ENCODE measurements at regions not wholly inside any gene's neighbourhood (a gene's known extent, or its start where the extent isn't known, plus 50 kb on each side); places are given as distances from the start of the nearest gene placed in this dataset.

DNA sequence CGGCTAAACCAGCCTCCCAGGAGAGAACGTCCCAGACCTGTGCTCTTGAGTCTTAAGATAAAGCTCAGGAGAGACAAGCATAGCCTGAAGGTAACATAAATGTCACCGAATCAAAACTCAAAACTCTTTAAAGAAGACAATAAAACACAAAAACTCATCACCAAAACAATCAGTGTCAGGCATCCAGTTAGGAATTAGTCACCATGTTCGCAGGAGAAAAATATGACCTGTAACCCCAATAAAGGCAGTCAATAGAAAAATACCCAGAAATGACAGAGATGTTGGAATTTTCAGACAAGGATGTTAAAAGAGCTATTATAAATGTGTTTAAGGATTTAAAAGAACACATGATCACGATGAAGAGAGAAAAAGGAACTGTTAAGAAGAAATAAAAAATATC, 352.4 kb downstream of the BRD1 start:
- DNase-seq (ENCODE audit: insufficient read length, low spot score) (no peak), FAIRE-seq (no peak)
- TF ChIP-seq TAF1 (IDR thresholded peaks at IDR 0.05; ENCODE audit: low read depth, low read length): no peak

DNA sequence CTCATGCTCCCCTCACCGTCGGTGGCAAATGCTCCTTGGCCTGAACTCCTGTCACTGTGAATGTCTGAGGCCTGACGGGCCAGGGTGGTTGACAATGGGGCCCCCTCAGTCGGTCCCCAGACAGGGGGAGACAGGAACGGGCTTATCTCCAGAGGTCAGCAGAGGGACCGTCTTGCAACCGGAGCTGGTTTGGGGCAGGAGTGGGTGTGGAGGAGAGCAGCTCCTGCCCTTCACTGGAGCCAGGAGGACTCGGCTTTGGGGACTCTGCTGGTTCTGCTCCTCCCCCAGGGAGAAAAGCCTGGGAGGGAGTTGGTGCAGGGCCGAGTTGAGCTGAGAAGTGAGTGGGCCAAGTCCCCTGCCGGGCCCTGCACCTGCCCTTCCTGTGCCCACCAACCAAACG, 354.4 kb downstream of the BRD1 start:
- TF ChIP-seq POLR2A (IDR thresholded peaks at IDR 0.05; ENCODE audit: low read depth, low read length): no peak
- TF ChIP-seq POLR2AphosphoS5 (IDR thresholded peaks at IDR 0.05; ENCODE audit: low read depth, low read length): no peak
- no peak for TF ChIP-seq TAF1 (IDR thresholded peaks at IDR 0.05; ENCODE audit: low read depth, low read length)
- TF ChIP-seq PAX5 (IDR thresholded peaks at IDR 0.05; ENCODE audit: insufficient read depth, low read length, severe bottlenecking): no peak
- TF ChIP-seq SPI1 (IDR thresholded peaks at IDR 0.05; ENCODE audit: low read depth, low read length): no peak
- no peak for TF ChIP-seq POU2F2 (IDR thresholded peaks at IDR 0.05; ENCODE audit: low read depth, low read length)
- FAIRE-seq (no peak), DNase-seq (ENCODE audit: insufficient read length, low spot score) (no peak)

- DNase-seq (ENCODE audit: insufficient read length, low spot score) (no peak), FAIRE-seq (no peak)
- TF ChIP-seq PAX5 (IDR thresholded peaks at IDR 0.05; ENCODE audit: insufficient read depth, low read length, severe bottlenecking): no peak
- TF ChIP-seq POLR2A (IDR thresholded peaks at IDR 0.05; ENCODE audit: low read depth, low read length): no peak
- TF ChIP-seq POLR2AphosphoS5 (IDR thresholded peaks at IDR 0.05; ENCODE audit: low read depth, low read length): no peak
- TF ChIP-seq POU2F2 (IDR thresholded peaks at IDR 0.05; ENCODE audit: low read depth, low read length): no peak
- no peak for TF ChIP-seq SPI1 (IDR thresholded peaks at IDR 0.05; ENCODE audit: low read depth, low read length)
- TF ChIP-seq TAF1 (IDR thresholded peaks at IDR 0.05; ENCODE audit: low read depth, low read length): no peak
Measured at GRCh38 chr22:49470741-49471503, 356.8 kb downstream of the BRD1 start.

- DNase-seq (ENCODE audit: insufficient read length, low spot score) (no peak), FAIRE-seq (no peak)
- no peak for TF ChIP-seq POLR2AphosphoS5 (IDR thresholded peaks at IDR 0.05; ENCODE audit: low read depth, low read length)
- TF ChIP-seq TAF1 (IDR thresholded peaks at IDR 0.05; ENCODE audit: low read depth, low read length): no peak
- TF ChIP-seq PAX5 (IDR thresholded peaks at IDR 0.05; ENCODE audit: insufficient read depth, low read length, severe bottlenecking): no peak
- no peak for TF ChIP-seq POU2F2 (IDR thresholded peaks at IDR 0.05; ENCODE audit: low read depth, low read length)
- TF ChIP-seq POLR2A (IDR thresholded peaks at IDR 0.05; ENCODE audit: low read depth, low read length): no peak
- TF ChIP-seq SPI1 (IDR thresholded peaks at IDR 0.05; ENCODE audit: low read depth, low read length): no peak
Measured at GRCh38 chr22:49469896-49470740, 357.6 kb downstream of the BRD1 start.

DNA sequence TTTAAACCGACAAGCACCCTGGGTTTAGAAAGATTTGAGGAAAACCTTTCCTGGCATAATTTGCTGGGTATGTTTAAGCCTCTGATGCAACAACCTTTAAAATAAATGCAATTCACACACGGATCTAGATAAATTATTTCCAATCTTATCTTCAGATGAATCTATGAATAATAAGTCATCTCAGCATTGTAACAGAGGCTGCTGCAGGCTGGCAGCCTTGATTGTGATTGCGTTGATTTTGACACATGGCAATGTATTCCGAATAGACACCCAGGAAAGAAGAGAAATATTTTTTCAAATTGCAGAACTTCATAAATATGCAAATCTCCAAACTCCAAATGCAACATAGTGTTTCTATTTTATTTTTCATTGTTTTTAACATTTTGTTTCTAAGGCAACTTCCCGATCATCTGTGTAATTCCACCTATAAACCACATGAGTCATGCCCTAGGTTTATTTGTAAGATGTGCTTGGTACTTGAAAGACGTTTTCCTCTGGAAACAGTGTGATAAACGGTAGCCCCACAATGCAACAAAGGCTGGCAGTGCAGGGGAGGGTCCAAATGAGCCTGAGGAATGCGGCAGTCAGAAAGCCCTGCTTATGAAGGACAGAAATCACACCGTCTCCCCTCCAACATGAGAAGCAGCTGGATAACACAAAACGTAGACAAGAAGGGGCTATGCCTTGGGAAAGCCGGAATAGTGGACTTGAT, 359.0 kb downstream of the BRD1 start:
- DNase-seq (ENCODE audit: insufficient read length, low spot score) (no peak), FAIRE-seq (no peak)
- TF ChIP-seq POLR2AphosphoS5 (IDR thresholded peaks at IDR 0.05; ENCODE audit: low read depth, low read length) (no peak), TAF1 (IDR thresholded peaks at IDR 0.05; ENCODE audit: low read depth, low read length) (no peak), SPI1 (IDR thresholded peaks at IDR 0.05; ENCODE audit: low read depth, low read length) (no peak), PAX5 (IDR thresholded peaks at IDR 0.05; ENCODE audit: insufficient read depth, low read length, severe bottlenecking) (no peak), POU2F2 (IDR thresholded peaks at IDR 0.05; ENCODE audit: low read depth, low read length) (no peak), POLR2A (IDR thresholded peaks at IDR 0.05; ENCODE audit: low read depth, low read length) (no peak)

- FAIRE-seq (no peak), DNase-seq (ENCODE audit: insufficient read length, low spot score) (no peak)
- TF ChIP-seq TAF1 (IDR thresholded peaks at IDR 0.05; ENCODE audit: low read depth, low read length) (no peak), POLR2A (IDR thresholded peaks at IDR 0.05; ENCODE audit: low read depth, low read length) (no peak), POU2F2 (IDR thresholded peaks at IDR 0.05; ENCODE audit: low read depth, low read length) (no peak), PAX5 (IDR thresholded peaks at IDR 0.05; ENCODE audit: insufficient read depth, low read length, severe bottlenecking) (no peak), POLR2AphosphoS5 (IDR thresholded peaks at IDR 0.05; ENCODE audit: low read depth, low read length) (no peak), SPI1 (IDR thresholded peaks at IDR 0.05; ENCODE audit: low read depth, low read length) (no peak)
Measured at GRCh38 chr22:49466878-49467595, 360.6 kb downstream of the BRD1 start.

DNA sequence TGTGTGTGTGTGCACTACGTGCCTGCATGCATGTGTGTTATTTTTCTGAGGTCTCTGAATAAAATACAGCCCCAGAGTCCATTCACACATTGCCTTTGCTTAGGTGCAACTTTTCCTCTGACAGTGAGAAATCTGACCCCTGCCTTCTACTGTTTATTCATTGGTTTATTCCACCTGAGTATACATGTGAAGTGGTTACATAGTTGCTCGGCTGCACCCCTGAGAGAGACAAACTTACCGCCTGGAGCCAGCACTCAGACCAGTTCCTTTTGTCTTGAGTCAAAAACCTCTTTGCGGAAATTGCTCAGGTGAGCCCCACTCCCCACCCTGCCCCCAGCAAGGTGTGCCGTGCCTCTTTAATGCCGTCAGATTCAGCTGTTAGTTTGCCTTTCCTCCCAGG, 363.6 kb downstream of the BRD1 start:
- no peak for TF ChIP-seq TAF1 (IDR thresholded peaks at IDR 0.05; ENCODE audit: low read depth, low read length)
- no peak for TF ChIP-seq PAX5 (IDR thresholded peaks at IDR 0.05; ENCODE audit: insufficient read depth, low read length, severe bottlenecking)
- TF ChIP-seq POU2F2 (IDR thresholded peaks at IDR 0.05; ENCODE audit: low read depth, low read length): no peak
- TF ChIP-seq SPI1 (IDR thresholded peaks at IDR 0.05; ENCODE audit: low read depth, low read length): no peak
- TF ChIP-seq POLR2A (IDR thresholded peaks at IDR 0.05; ENCODE audit: low read depth, low read length): no peak
- no peak for TF ChIP-seq POLR2AphosphoS5 (IDR thresholded peaks at IDR 0.05; ENCODE audit: low read depth, low read length)
- FAIRE-seq: no peak
- no peak for DNase-seq (ENCODE audit: insufficient read length, low spot score)

GRCh38 chr22:49462795-49463194, 364.9 kb downstream of the BRD1 start:
- no peak for TF ChIP-seq PAX5 (IDR thresholded peaks at IDR 0.05; ENCODE audit: insufficient read depth, low read length, severe bottlenecking)
- no peak for TF ChIP-seq TAF1 (IDR thresholded peaks at IDR 0.05; ENCODE audit: low read depth, low read length)
- no peak for TF ChIP-seq SPI1 (IDR thresholded peaks at IDR 0.05; ENCODE audit: low read depth, low read length)
- no peak for TF ChIP-seq POLR2AphosphoS5 (IDR thresholded peaks at IDR 0.05; ENCODE audit: low read depth, low read length)
- no peak for TF ChIP-seq POLR2A (IDR thresholded peaks at IDR 0.05; ENCODE audit: low read depth, low read length)
- TF ChIP-seq POU2F2 (IDR thresholded peaks at IDR 0.05; ENCODE audit: low read depth, low read length): no peak
- FAIRE-seq (no peak), DNase-seq (ENCODE audit: insufficient read length, low spot score) (no peak)

All from GM12891 (cell line).